ENCODE measurements at regions not wholly inside any gene's neighbourhood (a gene's known extent, or its start where the extent isn't known, plus 50 kb on each side); places are given as distances from the start of the nearest gene placed in this dataset.

DNA sequence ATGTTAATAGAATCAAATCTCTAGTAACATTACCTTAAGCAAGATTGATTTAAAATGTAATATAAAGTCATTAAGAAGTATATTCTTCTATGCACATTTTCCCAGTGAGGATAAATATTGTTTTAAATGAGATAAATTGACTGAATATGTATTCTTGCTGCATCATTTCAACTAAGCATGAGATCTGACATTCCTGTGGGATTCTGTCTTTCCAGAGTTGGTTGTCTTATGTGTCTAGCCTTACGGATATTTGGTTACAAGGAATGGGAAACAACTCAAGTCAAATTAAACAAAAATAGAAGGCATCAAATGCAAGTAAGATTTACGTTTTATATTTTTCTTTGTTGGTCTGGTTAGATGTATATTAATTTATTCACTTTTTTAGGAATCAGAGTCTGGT lies 287.5 kb downstream of the PTGER3 start:
- TF ChIP-seq, protein P1, sequence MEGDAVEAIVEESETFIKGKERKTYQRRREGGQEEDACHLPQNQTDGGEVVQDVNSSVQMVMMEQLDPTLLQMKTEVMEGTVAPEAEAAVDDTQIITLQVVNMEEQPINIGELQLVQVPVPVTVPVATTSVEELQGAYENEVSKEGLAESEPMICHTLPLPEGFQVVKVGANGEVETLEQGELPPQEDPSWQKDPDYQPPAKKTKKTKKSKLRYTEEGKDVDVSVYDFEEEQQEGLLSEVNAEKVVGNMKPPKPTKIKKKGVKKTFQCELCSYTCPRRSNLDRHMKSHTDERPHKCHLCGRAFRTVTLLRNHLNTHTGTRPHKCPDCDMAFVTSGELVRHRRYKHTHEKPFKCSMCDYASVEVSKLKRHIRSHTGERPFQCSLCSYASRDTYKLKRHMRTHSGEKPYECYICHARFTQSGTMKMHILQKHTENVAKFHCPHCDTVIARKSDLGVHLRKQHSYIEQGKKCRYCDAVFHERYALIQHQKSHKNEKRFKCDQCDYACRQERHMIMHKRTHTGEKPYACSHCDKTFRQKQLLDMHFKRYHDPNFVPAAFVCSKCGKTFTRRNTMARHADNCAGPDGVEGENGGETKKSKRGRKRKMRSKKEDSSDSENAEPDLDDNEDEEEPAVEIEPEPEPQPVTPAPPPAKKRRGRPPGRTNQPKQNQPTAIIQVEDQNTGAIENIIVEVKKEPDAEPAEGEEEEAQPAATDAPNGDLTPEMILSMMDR (IDR thresholded peaks at IDR 0.05; ENCODE audit: control insufficient read depth, insufficient read depth, low read depth, low read length, missing control alignments): no peak
- no peak for DNase-seq (ENCODE audit: low read depth)
- no peak overlapping the region for H3K4me3 ChIP-seq (ENCODE audit: control insufficient read depth, low read depth, low read length)

DNA sequence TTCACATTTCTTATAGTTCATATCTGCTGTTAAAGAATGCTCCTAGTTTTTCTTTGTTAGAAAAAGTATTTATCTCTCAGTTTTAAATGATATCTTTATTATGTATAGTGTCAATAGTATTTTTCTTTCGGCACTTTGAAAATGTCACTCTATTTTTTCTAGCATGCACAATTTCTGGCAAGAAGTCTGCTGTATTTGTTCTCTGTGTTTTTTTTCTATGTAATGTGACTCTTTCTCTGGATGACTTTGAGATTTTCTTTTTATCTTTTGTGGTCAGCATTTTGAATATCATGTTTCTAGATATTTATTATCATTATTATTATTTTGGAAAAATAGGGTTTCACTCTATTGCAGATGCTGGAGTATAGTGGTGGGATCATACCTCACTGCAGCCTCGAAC lies 285.2 kb downstream of the PTGER3 start:
- TF ChIP-seq, protein P1 (IDR thresholded peaks at IDR 0.05; ENCODE audit: control insufficient read depth, insufficient read depth, low read depth, low read length, missing control alignments): no peak
- DNase-seq (ENCODE audit: low read depth): no peak
- H3K4me3 ChIP-seq (ENCODE audit: control insufficient read depth, low read depth, low read length): no peak overlapping the region

DNA sequence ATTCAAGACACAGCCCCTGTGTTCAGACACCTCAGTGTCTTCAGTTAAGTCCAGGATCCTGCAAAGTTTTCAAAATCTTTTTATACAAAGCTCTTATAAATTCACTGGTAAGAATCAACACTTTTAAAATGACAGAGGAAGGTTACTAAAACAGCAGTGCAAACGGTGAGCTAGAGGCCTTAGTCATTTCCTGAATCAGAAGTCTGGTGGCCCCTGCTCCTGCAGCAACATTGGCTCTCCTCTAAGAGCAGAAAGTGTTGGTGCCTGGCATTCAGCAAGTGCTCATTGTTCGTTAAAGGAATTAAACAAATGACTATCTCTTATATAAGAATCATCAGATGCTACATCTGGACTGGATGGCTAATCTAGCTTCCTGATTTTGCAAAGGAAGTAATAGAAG lies 282.9 kb downstream of the PTGER3 start:
- H3K4me3 ChIP-seq (ENCODE audit: control insufficient read depth, low read depth, low read length): no peak overlapping the region
- TF ChIP-seq, protein P1 (IDR thresholded peaks at IDR 0.05; ENCODE audit: control insufficient read depth, insufficient read depth, low read depth, low read length, missing control alignments): no peak
- DNase-seq (ENCODE audit: low read depth): no peak

DNA sequence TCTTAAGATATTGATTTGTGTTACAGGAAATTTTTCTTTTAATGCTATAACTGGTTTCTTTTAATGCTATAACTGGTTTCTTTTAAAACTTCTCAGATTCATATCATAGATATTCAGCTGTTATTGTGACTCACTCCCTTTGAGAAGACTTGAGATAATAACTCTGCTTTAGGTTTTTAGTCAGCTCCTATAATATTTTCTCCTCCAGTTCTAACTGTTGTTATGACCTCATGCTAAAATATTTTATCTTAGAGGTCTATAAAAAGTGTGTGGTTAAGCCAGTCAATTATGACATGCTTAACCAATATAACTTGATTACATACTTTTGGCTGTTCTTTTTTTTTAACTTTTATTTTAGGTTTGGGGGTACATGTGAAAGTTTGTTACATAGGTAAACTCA lies 280.2 kb downstream of the PTGER3 start:
- TF ChIP-seq, protein P1 (IDR thresholded peaks at IDR 0.05; ENCODE audit: control insufficient read depth, insufficient read depth, low read depth, low read length, missing control alignments): no peak
- no peak overlapping the region for H3K4me3 ChIP-seq (ENCODE audit: control insufficient read depth, low read depth, low read length)
- DNase-seq (ENCODE audit: low read depth): peak; percentile 55

DNA sequence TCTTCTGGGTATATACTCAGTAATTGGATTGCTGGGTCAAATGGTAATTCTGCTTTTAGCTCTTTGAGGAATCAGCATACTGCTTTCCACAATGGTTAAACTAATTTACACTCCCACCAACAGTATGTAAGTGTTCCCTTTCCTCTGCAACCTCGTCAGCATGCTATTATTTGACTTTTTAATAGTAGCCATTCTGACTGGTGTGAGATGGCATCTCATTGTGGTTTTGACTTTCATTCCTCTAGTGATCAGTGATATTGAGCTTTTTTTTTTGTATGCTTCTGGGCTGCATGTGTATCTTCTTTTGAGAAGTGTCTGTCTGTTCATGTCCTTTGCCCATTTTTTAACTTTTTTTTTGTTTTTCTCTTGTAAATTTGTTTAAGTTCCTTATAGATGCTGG lies 279.4 kb downstream of the PTGER3 start:
- DNase-seq (ENCODE audit: low read depth): no peak
- TF ChIP-seq, protein P1 (IDR thresholded peaks at IDR 0.05; ENCODE audit: control insufficient read depth, insufficient read depth, low read depth, low read length, missing control alignments): no peak
- H3K4me3 ChIP-seq (ENCODE audit: control insufficient read depth, low read depth, low read length): no peak overlapping the region

DNA sequence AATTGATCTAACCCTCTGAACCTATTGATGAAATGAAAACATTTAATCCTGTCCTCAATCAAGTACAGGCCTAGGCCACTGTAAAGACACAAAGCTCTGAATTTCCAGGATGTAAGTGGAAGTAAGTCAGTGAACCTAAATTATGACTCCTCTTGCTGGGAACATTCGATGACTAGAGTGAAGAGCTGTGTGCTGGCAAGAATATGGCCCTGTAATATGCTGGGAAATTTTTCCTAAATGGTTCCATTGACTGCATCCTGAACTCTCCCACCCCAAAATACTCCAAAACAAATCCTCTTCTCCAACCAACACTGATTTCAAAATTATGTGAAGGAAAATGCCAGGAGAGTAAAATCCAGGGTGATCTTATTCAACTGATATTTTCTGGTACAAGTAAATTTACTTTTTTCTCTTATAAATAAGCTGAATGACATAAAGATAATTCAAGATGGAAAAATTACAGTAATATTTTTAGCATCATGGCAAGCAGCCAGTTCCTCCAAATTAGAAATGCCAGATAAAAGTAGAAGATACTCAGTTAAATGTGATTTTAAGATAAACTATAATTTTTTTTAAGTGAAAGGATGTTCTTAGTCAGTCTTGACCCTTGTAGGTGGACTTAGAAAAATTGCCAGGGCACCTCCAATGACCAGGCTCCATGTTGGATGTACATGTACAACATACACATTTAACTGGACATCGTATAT lies 269.4 kb downstream of the PTGER3 start:
- DNase-seq (ENCODE audit: low read depth): no peak
- no peak overlapping the region for H3K4me3 ChIP-seq (ENCODE audit: control insufficient read depth, low read depth, low read length)
- TF ChIP-seq, protein P1 (IDR thresholded peaks at IDR 0.05; ENCODE audit: control insufficient read depth, insufficient read depth, low read depth, low read length, missing control alignments): no peak
